C4-2B (cell line): ENCODE measurements at regions not wholly inside any gene's neighbourhood (a gene's known extent, or its start where the extent isn't known, plus 50 kb on each side); places are given as distances from the start of the nearest gene placed in this dataset.

Experiments
- H3K27ac ChIP-seq: fragments of 450-650 bp; 2 replicates; pipeline ENCODE4 v1.5.1; 2017
- ZFX ChIP-seq: fragments of 450-650 bp; IDR thresholded peaks from 2 replicates; pipeline ENCODE4 v1.6.1; 2017
- TF ChIP-seq, protein P1 (sequence below): fragments of 450-650 bp; conservative IDR thresholded peaks from 2 replicates; pipeline ENCODE4 v1.5.1; 2017; ENCODE audit warnings: mild to moderate bottlenecking

GRCh38 chr7:131959106-131959812, 402.8 kb upstream of the PODXL start:
- TF ChIP-seq, protein P1, sequence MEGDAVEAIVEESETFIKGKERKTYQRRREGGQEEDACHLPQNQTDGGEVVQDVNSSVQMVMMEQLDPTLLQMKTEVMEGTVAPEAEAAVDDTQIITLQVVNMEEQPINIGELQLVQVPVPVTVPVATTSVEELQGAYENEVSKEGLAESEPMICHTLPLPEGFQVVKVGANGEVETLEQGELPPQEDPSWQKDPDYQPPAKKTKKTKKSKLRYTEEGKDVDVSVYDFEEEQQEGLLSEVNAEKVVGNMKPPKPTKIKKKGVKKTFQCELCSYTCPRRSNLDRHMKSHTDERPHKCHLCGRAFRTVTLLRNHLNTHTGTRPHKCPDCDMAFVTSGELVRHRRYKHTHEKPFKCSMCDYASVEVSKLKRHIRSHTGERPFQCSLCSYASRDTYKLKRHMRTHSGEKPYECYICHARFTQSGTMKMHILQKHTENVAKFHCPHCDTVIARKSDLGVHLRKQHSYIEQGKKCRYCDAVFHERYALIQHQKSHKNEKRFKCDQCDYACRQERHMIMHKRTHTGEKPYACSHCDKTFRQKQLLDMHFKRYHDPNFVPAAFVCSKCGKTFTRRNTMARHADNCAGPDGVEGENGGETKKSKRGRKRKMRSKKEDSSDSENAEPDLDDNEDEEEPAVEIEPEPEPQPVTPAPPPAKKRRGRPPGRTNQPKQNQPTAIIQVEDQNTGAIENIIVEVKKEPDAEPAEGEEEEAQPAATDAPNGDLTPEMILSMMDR: no peak
- no peak for TF ChIP-seq ZFX
- H3K27ac ChIP-seq: no peak overlapping the region

DNA sequence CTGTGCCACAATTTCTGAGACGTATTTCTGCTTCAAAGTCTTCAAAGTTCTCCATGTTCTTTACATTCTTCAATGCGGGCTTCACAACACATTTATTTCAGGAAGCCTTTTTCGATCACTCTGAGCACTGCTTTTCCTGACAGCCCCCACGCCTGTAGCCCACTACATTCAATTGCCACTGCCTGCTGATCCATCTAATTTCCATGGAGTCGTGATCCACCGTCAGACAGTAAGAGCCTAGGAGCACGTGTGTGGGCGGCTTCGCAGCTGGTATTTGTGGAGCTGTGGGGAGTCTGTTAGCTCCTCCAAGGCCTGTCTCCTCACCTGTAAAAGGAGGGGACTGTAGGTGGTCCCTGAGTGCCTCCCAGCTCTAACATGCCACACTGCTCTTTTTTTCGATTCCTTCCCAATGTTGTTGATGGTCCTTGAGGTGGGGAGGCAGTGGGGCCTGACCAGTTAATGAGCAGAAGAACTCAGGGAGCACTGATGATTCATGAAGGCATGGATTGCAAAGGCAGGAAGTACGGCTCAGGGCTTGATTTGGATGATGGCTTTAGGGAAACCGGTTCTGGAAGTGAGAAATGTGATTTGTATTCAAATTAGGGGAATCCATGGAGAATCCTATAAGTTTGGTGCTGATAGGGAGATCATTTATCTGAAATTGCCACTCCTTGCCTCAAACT, 401.1 kb upstream of the PODXL start:
- no peak for TF ChIP-seq ZFX
- no peak overlapping the region for H3K27ac ChIP-seq

DNA sequence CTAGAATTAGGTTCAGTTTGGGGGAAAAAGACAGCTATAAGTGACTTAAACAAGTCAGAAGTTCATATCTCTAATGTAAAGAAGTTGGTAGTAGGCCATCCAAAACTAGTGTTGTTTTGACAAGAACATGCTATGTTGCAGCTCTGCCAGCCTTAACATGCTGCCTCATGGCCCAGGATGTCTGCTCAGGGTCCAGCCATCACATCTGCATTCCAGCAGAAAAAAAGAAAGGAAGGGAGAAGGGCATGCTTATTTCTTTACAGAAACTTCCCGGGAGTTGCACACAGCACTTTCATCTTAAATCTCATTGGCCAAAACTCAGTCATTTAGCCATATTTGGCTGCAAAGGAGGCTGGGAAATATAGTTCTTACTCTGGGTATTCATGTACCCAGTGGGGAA, 400.4 kb upstream of the PODXL start:
- no peak overlapping the region for H3K27ac ChIP-seq
- TF ChIP-seq ZFX: no peak
- TF ChIP-seq, protein P1: no peak

DNA sequence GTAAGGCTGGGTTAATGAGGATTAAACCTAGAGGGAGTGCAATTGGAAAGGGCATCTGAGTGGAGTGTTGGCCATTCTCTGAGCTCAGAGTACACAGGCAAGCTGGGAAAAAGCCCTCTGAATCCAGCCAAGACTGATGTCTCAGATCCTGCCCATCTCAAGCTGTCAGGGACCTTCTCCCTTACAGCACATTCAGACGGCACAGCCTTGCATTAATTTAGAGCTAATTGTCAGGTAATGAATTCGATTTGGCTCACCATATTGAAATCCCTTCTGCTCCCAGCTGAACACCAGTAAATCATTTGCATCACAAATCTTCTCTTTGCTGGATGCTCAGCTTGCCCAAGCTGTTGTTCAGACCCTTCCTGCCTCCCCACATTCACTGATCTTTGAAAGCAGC, 399.3 kb upstream of the PODXL start:
- TF ChIP-seq, protein P1: no peak
- TF ChIP-seq ZFX: no peak

GRCh38 chr7:131953184-131953583, 396.8 kb upstream of the PODXL start:
- H3K27ac ChIP-seq: no peak overlapping the region

More for the DNA sequence above, 399.3 kb upstream of the PODXL start:
- no peak overlapping the region for H3K27ac ChIP-seq

DNA sequence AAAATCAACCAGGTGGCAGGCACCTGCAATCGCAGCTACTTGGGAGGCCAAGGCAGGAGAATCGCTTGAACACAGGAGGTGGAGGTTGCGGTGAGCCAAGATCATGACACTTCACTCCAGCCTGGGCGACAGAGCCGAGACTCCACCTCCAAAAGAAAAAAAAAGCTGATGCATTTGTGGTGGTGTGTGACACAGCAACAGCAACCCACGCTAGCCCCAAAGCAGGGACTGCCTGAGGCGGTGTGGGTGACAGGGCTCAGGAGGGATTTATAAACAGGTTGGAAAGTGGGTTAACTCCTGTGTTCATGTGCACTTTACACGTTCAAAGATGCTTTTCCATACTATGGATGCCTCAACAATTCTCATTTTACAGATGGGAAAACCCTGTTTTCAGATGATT, 395.9 kb upstream of the PODXL start:
- no peak for TF ChIP-seq ZFX
- TF ChIP-seq, protein P1: no peak

More at GRCh38 chr7:131953184-131953583, 396.8 kb upstream of the PODXL start:
- no peak for TF ChIP-seq ZFX
- TF ChIP-seq, protein P1: no peak

GRCh38 chr7:131950758-131951157, 394.3 kb upstream of the PODXL start:
- H3K27ac ChIP-seq: no peak overlapping the region
- TF ChIP-seq ZFX: no peak
- TF ChIP-seq, protein P1: no peak

More for the DNA sequence above, 395.9 kb upstream of the PODXL start:
- H3K27ac ChIP-seq: no peak overlapping the region
